ENCODE measurements at regions not wholly inside any gene's neighbourhood (a gene's known extent, or its start where the extent isn't known, plus 50 kb on each side); places are given as distances from the start of the nearest gene placed in this dataset.

DNA sequence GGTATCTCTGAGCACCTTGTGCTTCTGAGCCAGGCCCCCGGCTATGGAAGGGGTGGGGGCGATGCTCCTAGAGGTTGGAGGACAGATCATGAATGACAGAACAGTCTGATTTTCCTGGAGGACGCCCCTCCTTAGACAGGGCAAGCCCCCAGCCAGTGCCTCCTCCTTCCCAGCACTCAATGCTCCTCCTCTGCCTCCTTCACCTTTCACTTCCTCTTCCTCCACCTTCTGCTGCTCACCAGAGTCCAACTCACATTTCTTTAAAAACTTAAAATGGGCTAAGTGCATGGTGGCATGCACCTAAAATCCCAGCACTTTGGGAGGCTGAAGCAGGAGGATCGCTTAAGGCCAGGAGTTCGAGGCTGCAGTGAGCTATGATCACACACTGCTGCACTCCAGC lies 71.1 kb upstream of the CUX1 start:
- Histone ChIP-seq H3K4me1 (no peaks in the 10 kb centered on the region), H3K36me3 (no peaks in the 10 kb centered on the region), H3K27ac (no peak overlapping the region), H3K27me3 (no peaks in the 10 kb centered on the region), H3K9me3 (no peaks in the 10 kb centered on the region), H3K9ac (ENCODE audit: low read depth in 2 of 2, low read length in 2 of 2) (no peak overlapping the region), H3K4me3 (no peak overlapping the region)
- intact Hi-C loops (cut with DNase I), result loop anchor here (5.0 kb wide), 1 partner anchor 61 kb away; no protein-coding TSS in a partner anchor
- TF ChIP-seq, protein P1, sequence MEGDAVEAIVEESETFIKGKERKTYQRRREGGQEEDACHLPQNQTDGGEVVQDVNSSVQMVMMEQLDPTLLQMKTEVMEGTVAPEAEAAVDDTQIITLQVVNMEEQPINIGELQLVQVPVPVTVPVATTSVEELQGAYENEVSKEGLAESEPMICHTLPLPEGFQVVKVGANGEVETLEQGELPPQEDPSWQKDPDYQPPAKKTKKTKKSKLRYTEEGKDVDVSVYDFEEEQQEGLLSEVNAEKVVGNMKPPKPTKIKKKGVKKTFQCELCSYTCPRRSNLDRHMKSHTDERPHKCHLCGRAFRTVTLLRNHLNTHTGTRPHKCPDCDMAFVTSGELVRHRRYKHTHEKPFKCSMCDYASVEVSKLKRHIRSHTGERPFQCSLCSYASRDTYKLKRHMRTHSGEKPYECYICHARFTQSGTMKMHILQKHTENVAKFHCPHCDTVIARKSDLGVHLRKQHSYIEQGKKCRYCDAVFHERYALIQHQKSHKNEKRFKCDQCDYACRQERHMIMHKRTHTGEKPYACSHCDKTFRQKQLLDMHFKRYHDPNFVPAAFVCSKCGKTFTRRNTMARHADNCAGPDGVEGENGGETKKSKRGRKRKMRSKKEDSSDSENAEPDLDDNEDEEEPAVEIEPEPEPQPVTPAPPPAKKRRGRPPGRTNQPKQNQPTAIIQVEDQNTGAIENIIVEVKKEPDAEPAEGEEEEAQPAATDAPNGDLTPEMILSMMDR (IDR thresholded peaks at IDR 0.05), result no peak
- DNase-seq, result no peak

DNA sequence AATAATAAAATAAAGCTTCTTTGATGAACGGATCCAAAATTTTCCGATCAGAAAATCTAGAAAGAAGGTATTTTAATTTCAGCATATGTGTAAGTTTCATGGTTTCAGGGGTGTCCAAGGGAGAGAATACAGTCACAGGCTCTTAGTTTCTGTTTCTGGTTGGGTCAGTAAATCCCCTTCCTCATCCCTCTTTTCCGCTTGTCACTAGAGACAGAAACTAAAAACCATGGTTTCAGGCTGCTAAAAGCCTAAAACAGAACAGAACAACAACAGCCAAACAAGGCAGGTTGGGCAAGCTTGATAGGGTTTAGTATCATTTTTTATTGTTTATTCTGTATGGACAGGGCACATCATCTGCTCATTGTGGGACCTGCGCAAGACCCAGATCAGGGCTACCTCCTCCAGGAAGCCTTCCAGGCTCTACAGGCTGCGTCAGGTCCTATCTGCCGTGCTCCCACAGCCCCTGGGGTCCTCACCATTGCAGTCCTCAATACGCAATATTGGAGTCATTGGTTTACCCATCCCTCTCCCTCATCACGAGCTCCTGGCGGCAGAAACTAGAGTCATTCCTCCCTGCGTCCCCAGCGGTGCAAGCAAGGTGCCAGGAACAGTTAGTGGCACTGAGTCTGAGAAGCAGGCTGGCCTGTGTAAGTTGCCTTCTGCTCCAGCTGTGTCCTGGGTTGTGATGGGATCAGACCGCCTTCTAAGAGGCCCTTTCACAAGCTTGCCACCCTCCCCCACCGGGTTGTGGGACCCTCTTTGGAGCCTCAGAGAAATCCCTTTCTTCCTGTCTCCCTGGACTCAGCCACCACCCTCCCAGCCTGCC lies 70.2 kb upstream of the CUX1 start:
- H3K9me3 ChIP-seq, result no peaks in the 10 kb centered on the region
- DNase-seq, result no peak
- TF ChIP-seq, protein P1 (IDR thresholded peaks at IDR 0.05), result no peak
- H3K36me3 ChIP-seq, result no peaks in the 10 kb centered on the region
- intact Hi-C loops (cut with DNase I), result loop anchor here (5.0 kb wide), 1 partner anchor 60 kb away; no protein-coding TSS in a partner anchor
- H3K4me1 ChIP-seq, result no peaks in the 10 kb centered on the region
- no peaks in the 10 kb centered on the region for H3K27me3 ChIP-seq
- no peak overlapping the region for H3K27ac ChIP-seq
- no peak overlapping the region for H3K9ac ChIP-seq (ENCODE audit: low read depth in 2 of 2, low read length in 2 of 2)
- no peak overlapping the region for H3K4me3 ChIP-seq

GRCh38 chr7:101747879-101748345 lies 69.5 kb upstream of the CUX1 start:
- intact Hi-C loops (cut with DNase I), result loop anchor here (5.0 kb wide), 1 partner anchor 59 kb away; no protein-coding TSS in a partner anchor
- H3K9me3 ChIP-seq, result no peaks in the 10 kb centered on the region
- no peak overlapping the region for H3K9ac ChIP-seq (ENCODE audit: low read depth in 2 of 2, low read length in 2 of 2)
- TF ChIP-seq, protein P1 (IDR thresholded peaks at IDR 0.05), result no peak
- no peak overlapping the region for H3K27ac ChIP-seq
- no peaks in the 10 kb centered on the region for H3K27me3 ChIP-seq
- no peak for DNase-seq
- no peak overlapping the region for H3K4me3 ChIP-seq
- H3K36me3 ChIP-seq, result no peaks in the 10 kb centered on the region
- H3K4me1 ChIP-seq, result no peaks in the 10 kb centered on the region

DNA sequence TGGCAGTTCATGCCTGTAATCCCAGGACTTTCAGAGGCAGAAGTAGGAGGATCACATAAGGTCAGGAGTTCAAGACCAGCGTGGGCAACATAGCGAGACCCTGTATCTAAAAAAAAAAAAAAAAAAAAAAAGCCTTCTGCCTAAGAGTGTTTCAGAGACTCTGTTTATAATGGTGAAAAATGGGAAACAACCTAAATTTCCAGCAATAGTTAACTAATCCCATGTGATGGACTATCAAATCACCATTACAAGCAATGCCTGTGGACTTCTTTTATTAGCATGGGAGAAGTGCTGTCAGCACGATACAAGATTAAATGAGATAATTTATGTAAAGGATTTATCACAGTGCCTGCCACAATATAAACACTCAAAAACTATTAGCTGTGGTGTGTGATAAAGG lies 67.5 kb upstream of the CUX1 start:
- Histone ChIP-seq H3K4me3 (no peak overlapping the region), H3K4me1 (peaks cover 4% of the 10 kb centered on the region), H3K36me3 (no peaks in the 10 kb centered on the region), H3K27me3 (no peaks in the 10 kb centered on the region), H3K9ac (ENCODE audit: low read depth in 2 of 2, low read length in 2 of 2) (no peak overlapping the region), H3K27ac (no peak overlapping the region), H3K9me3 (no peaks in the 10 kb centered on the region)
- no peak for DNase-seq
- intact Hi-C loops (cut with DNase I), result loop anchor here (5.0 kb wide), 1 partner anchor 57 kb away; no protein-coding TSS in a partner anchor
- TF ChIP-seq, protein P1 (IDR thresholded peaks at IDR 0.05), result no peak

DNA sequence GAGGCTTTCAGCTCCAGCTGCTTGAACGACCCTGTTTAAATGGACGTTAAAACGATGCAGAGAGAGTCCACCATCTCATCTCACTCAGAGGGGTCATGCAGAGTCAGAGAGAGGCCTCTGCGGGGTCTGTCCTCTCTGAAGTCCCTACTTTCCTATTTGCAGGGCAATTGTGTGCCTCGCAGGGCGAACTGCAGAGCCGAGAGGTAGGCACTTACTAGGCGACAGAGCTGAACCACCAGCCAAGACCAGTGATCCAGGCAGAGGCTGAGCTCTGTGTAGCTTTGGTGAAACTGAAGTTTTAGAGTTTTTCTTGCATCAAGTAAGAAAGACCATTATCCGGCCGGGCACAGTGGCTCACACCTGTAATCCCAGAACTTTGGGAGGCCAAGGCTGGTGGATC lies 64.1 kb upstream of the CUX1 start:
- H3K27me3 ChIP-seq, result no peaks in the 10 kb centered on the region
- no peak overlapping the region for H3K4me3 ChIP-seq
- TF ChIP-seq, protein P1 (IDR thresholded peaks at IDR 0.05), result no peak
- H3K27ac ChIP-seq, result no peak overlapping the region
- intact Hi-C loops (cut with DNase I), result no loop called here
- no peaks in the 10 kb centered on the region for H3K9me3 ChIP-seq
- H3K9ac ChIP-seq (ENCODE audit: low read depth in 2 of 2, low read length in 2 of 2), result no peak overlapping the region
- H3K4me1 ChIP-seq, result peaks cover 4% of the 10 kb centered on the region
- DNase-seq, result no peak
- H3K36me3 ChIP-seq, result no peaks in the 10 kb centered on the region
